ENCODE measurements at regions not wholly inside any gene's neighbourhood (a gene's known extent, or its start where the extent isn't known, plus 50 kb on each side); places are given as distances from the start of the nearest gene placed in this dataset.

- FAIRE-seq (no peak), DNase-seq (ENCODE audit: extremely low spot score, insufficient read length, low read depth) (no peak)
Measured at GRCh38 chr13:90099847-90100246, 1247.6 kb upstream of the MIR17HG start.

- FAIRE-seq (no peak), DNase-seq (ENCODE audit: extremely low spot score, insufficient read length, low read depth) (no peak)
Measured at GRCh38 chr13:90103099-90103784, 1244.2 kb upstream of the MIR17HG start.

GRCh38 chr13:90104764-90105163 is 1242.7 kb upstream of the MIR17HG start:
- no peak for FAIRE-seq

GRCh38 chr13:90105276-90105675 is 1242.2 kb upstream of the MIR17HG start:
- DNase-seq (ENCODE audit: extremely low spot score, insufficient read length, low read depth) (no peak), FAIRE-seq (no peak)

More at GRCh38 chr13:90104764-90105163, 1242.7 kb upstream of the MIR17HG start:
- DNase-seq (ENCODE audit: extremely low spot score, insufficient read length, low read depth): no peak

GRCh38 chr13:90105849-90106496 is 1241.5 kb upstream of the MIR17HG start:
- no peak for DNase-seq (ENCODE audit: extremely low spot score, insufficient read length, low read depth)
- FAIRE-seq: no peak

GRCh38 chr13:90107661-90108060 is 1239.8 kb upstream of the MIR17HG start:
- DNase-seq (ENCODE audit: extremely low spot score, insufficient read length, low read depth) (no peak), FAIRE-seq (no peak)

- FAIRE-seq: no peak
- no peak for DNase-seq (ENCODE audit: extremely low spot score, insufficient read length, low read depth)
Measured at GRCh38 chr13:90108547-90108946, 1238.9 kb upstream of the MIR17HG start.

- FAIRE-seq: no peak
- no peak for DNase-seq (ENCODE audit: extremely low spot score, insufficient read length, low read depth)
Measured at GRCh38 chr13:90116121-90116520, 1231.4 kb upstream of the MIR17HG start.

- no peak for DNase-seq (ENCODE audit: extremely low spot score, insufficient read length, low read depth)
- no peak for FAIRE-seq
Measured at GRCh38 chr13:90118467-90119071, 1228.9 kb upstream of the MIR17HG start.

GRCh38 chr13:90120026-90120425 is 1227.5 kb upstream of the MIR17HG start:
- no peak for FAIRE-seq
- DNase-seq (ENCODE audit: extremely low spot score, insufficient read length, low read depth): no peak

GRCh38 chr13:90121784-90122183 is 1225.7 kb upstream of the MIR17HG start:
- FAIRE-seq: no peak

GRCh38 chr13:90122531-90122930 is 1225.0 kb upstream of the MIR17HG start:
- DNase-seq (ENCODE audit: extremely low spot score, insufficient read length, low read depth): no peak

More at GRCh38 chr13:90121784-90122183, 1225.7 kb upstream of the MIR17HG start:
- no peak for DNase-seq (ENCODE audit: extremely low spot score, insufficient read length, low read depth)

GRCh38 chr13:90135558-90135957 is 1211.9 kb upstream of the MIR17HG start:
- DNase-seq (ENCODE audit: extremely low spot score, insufficient read length, low read depth): no peak
- FAIRE-seq: no peak

More at GRCh38 chr13:90122531-90122930, 1225.0 kb upstream of the MIR17HG start:
- no peak for FAIRE-seq

GRCh38 chr13:90142251-90142650 is 1205.2 kb upstream of the MIR17HG start:
- FAIRE-seq (no peak), DNase-seq (ENCODE audit: extremely low spot score, insufficient read length, low read depth) (no peak)

GRCh38 chr13:90154311-90154960 is 1193.1 kb upstream of the MIR17HG start:
- FAIRE-seq (no peak), DNase-seq (ENCODE audit: extremely low spot score, insufficient read length, low read depth) (no peak)

- FAIRE-seq: no peak
- no peak for DNase-seq (ENCODE audit: extremely low spot score, insufficient read length, low read depth)
Measured at GRCh38 chr13:90156390-90156789, 1191.1 kb upstream of the MIR17HG start.

- no peak for FAIRE-seq
Measured at GRCh38 chr13:90168953-90169352, 1178.5 kb upstream of the MIR17HG start.

GRCh38 chr13:90170208-90170607 is 1177.3 kb upstream of the MIR17HG start:
- no peak for DNase-seq (ENCODE audit: extremely low spot score, insufficient read length, low read depth)
- FAIRE-seq: no peak

More at GRCh38 chr13:90168953-90169352, 1178.5 kb upstream of the MIR17HG start:
- no peak for DNase-seq (ENCODE audit: extremely low spot score, insufficient read length, low read depth)

- DNase-seq (ENCODE audit: extremely low spot score, insufficient read length, low read depth) (no peak), FAIRE-seq (no peak)
Measured at GRCh38 chr13:90171649-90172048, 1175.8 kb upstream of the MIR17HG start.

- FAIRE-seq (no peak), DNase-seq (ENCODE audit: extremely low spot score, insufficient read length, low read depth) (no peak)
Measured at GRCh38 chr13:90177512-90177911, 1170.0 kb upstream of the MIR17HG start.

GRCh38 chr13:90184355-90184754 is 1163.1 kb upstream of the MIR17HG start:
- DNase-seq (ENCODE audit: extremely low spot score, insufficient read length, low read depth): no peak
- no peak for FAIRE-seq

Data from GM18507 (cell line).